ENCODE measurements at regions not wholly inside any gene's neighbourhood (a gene's known extent, or its start where the extent isn't known, plus 50 kb on each side); places are given as distances from the start of the nearest gene placed in this dataset.

DNA sequence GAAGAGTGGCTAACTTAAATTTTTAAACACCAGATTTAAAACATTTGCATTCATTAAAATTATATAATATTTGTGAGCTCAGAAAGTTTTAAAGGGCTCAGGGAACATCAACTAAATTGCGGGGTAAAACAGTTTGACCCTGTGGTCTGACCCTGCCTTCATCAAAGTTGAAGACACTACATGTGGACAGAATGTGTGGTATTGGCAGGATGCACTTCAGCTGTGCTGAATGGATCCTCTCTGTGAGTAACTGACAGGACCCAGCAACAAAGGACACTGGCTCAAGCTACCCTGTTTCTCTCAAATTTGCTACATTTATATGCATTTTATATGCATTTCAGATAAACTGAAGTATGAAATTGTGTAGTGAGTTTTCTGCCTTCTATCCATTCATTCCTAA is 288.5 kb downstream of the ZNF608 start:
- no peak for DNase-seq

DNA sequence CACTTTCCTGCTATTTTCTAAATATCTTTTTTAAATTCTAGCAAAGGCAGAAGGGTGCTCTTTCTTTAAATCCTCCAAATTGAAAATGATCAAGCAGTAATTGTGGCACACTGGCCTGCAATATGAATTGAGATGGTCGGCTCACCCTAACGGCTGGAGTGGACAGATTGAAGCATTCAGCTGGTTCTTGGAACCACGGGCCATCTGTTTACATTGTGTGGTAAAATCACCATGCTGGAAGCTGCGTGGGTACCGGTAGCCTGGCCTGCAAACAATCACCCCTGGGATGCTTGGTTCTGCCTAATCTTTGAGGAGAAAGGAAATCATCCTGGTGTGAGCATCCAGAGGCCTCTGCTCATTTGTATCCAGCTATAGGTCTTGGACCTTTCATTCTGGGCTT is 289.3 kb downstream of the ZNF608 start:
- no peak for DNase-seq

DNA sequence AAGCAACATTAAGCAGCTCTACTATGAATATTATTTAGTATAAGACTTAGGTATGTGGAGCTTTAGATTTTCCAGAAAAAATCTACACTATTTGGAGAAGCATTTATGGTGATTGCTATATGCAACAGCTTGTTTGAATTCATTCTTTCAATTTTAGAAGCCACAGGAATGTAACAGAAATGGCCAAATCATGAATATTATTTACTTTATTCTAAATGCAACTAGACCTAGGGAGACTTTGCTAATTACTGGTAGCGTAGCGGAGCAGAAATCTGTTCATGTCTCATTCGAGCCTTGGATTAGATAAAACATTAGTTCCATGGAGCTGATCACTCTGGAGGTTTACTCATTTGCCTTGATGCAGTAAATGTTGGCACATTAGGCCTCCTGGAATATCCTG is 290.2 kb downstream of the ZNF608 start:
- DNase-seq, result no peak

DNA sequence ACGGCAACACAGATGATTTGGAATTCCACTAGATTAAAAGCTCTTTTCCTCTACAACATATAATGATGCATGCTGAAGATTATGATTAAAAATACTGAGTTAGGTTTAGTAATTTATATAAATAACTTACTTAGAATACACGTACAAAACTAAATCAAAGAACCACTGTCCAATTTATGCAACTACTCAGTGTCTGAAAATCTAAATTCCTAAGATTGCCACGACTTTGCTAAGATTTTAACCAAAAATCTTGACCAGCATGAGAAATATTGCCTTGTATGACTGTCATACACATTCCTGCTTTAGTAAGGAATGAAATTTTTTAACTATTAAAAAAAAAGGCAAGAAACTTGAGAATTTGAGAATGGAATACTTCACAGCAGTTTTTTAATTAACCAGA is 292.4 kb downstream of the ZNF608 start:
- DNase-seq, result no peak

DNA sequence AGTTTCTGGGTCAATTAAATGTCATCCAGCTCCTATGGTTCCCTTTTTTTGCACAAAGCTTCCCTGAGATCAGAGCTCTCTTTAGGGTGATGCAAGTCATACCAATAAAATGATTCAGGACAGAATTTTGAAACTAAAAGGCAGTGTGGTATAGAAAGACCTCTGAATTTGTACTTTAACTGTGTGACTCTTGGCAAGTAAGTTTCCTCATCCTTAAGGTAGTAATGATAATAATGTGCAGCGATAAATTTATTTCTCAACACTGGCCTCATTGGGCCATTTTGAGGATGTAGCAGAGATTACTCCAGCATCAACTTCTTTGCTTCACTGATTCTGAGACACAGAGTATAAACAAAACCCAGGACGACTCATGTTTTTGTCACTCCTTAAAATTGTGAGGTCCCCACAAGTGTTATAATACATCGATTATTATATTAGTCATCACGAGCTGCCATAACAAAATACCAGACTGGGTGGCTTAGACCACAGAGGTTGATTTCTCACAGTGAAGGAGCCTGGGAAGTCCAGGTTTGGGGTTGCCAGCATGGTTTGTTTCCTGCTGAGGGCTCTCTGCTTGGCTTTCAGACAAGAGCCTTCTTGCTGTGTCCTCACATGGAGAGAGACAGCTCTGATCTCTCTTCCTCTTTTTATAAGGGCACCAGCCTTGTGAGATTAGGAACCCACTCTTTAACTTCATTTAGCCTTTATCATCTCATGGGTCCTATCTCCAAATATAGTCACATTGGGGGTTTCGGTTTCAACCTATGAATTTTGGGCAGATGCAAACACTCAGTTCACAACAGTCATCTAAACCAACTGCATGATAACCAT is 293.0 kb downstream of the ZNF608 start:
- peak; percentile 57 for DNase-seq

DNA sequence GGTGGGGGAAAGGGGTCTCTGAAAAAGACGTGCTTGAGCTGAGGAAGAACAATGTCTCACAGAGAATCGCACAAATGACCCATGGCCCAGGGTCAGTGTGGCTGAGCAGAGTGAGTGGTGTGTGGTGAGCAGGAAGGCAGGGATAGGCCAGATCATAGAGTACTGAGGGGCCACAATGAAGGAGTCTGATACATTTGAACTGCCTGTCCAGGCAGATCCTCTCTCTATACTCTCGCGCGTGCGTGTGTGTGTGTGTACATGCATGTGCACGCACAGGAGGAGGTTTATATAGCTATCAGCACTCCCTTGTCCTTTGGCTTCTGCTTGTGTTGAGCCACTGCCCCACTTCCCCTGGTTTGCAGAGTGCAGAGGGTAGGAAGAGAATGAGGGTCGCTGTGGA is 294.0 kb downstream of the ZNF608 start:
- no peak for DNase-seq

DNA sequence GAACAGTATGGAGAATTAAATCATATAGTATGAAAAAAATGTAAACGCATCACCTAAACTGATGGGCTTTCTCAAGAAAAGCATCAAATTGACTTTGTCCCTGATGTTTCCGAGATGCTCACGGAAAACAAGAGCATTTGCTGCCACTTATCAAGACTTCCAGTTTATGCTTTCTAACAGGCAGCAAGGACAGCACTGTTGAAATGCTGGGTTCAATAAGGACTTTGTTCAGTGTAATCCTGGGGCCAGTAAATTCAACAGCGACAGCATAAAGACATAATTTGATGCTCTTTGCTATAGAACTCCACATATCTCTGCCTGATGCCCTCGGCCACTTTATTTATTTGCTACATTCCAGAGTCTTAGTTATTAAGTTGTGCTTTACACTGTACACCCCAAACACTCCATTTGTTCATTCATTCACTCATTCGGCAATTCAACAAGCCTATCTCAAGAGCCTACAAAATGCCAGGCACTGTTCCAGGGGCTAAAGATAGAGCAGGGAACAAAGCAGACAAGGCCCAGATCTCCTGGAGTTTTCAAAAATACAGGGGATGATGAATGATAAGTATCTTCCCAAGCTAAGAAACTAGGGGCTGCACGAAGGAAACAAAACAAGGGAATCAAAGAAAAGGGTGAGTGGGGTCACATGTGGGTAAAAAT is 294.6 kb downstream of the ZNF608 start:
- DNase-seq, result no peak

DNA sequence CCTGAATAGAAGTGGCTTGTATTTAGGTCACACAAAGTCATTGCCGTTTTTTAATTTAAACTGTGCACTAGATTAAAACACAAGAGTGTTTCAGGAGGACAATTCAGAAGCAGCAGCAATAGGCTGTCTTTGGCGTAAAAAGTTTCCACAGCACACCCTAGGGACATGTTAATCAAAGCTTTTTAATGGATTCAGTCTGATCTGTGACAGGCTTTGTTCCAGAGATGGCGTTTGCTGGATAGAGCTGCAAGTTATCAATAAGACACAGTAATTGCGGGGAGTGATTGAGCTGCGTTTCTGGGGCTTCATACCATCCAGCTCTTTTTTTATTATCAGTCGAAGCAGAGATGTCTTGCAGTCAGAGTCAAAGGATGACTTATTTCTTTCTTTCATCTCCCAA is 300.3 kb downstream of the ZNF608 start:
- DNase-seq, result no peak

DNA sequence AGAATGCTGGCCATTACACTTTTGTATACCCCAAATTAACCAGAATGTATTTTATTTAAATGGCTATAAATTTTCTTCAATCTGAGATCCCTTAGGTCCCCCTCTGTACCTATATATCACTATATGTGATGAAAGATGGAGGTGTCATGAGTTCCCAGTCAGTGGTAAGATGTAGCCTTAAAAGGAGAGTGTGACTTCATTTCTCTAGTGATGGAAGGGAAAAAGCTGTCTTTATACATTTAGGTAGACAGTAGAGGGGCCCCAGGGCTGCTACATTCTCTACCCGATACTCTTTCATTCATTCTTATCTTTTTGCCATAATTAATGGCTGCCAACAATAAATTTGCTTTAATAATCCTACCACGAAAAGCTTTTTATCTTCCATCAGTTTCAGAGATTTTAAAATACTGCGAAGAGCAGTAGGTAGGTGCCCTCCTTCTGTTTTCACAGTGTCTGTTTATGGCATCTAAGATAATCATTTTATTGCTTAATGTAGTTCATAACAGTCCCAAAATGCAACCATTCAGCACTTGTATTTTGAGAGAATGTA is 301.3 kb downstream of the ZNF608 start:
- no peak for DNase-seq

DNA sequence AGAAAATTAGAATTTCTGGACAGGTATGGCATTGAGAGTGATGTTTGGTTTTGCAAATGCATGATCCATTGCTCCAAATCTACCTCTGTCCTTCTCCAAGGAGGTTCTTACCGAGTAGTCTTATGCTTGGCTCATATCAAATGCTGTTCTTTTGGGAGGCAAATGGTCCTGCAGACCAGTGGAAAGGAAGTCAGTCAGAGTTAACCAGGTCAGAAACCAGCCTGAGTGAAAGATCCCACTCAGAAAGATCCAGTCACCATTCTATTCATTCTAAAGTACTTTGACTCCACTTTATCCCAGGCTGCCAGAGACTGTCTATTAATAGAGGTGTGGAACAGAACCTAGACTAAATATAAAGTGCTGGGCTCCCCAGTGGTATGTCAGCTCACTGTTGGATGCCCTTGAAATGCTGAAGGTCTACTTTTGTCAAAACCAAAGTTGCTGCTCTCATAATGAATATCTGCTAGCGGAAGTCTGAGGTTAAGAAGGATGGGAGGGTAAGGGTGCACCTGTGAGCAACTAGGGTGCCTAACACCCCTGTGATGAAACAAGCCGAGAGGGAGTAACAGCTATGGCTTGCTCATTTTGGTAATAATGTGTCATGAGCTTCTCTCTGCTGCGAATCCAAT is 302.2 kb downstream of the ZNF608 start:
- no peak for DNase-seq

DNA sequence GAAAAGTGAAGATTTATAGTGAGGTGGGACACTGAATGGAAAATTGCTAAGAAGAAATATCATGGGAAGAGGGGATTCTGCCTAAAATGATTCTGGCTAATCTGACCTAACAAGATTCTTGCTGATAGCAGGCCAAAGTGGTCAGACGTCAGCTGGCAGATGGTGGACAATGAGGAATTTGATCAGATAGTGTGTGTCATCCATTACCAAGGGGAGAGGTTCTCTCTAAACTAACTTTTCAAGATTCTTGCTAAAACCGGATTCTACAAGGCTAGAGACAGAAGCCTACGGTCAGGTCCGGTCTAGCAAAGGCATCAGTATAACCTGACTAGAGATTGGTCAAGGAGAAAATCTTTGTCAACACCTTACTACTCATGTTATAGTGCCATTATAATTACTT is 306.0 kb downstream of the ZNF608 start:
- DNase-seq, result no peak

DNA sequence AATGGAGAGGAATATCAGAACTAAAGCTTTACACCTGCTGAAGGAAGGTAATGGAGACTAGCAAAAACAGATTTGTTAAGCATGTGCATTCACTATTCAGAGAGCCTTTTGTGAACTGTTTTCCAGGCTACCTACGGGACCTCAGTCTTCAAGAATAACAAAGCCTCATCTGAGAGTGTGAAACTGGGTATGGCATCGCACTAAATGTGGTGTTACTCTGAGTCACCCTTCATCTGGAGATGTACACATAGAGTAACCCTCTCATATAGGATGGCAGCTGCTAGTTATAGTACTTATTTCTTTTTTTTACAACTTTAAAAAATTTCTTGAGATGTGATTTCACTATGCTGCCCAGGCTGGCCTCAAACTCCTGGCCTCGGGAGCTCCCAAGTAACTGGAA is 306.8 kb downstream of the ZNF608 start:
- no peak for DNase-seq

DNA sequence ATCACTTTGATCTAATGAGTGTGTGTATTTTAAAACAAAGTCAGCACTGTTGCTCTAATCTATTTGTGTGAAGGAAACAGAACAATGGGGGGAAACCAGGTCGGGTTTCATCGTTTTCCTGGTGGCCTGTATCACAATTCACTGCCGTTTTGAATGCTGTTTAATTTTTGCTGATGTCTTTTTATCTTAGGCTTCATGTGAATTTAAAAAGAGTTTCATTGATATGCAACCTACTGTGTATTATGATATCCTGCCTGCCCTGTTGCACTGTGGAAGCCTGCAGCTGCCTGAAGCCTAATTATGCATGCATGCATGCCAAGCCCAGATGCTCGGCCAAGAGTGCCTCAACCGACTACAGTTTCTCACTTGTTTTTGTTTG is 307.5 kb downstream of the ZNF608 start:
- no peak for DNase-seq

DNA sequence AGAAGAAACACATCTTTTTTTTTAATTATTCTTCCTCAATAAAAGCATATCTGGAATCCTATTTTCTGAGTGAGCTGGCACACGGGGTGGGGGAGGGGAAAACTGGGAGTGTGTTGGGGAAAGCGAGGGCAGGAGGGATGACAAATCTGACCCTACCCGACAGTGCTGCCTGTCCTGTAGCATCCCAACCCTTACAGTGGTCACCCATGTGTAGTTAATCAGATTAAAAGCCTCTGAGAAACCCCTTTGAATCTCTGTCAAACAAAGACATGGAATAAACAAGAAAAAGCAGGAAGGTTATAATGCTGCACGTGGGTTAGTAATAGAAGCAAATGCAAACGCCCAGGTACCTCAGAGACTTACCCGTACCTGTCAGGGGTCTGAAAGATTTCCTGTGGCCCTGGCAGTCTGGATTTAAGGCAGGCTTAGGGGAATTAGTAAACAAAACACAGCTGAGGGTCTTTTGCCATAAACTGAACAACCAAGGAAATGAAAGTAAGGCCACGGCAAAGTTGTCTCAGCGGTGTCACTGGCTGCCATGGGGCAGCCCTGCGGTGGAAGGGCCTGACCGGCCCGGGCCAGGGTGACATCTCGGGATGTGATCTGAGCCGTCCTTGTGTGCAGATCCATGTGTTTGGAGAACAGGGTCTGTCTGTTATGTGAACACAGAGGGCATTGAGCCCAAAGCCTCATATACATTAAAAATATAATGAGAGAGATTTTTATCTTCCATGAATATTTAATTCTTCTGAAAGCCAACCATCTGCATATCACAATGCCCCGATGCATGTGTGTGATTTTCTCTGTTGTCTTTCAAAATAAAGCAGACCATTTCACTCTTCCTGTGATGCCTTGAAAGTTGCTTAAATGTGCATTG is 308.2 kb downstream of the ZNF608 start:
- DNase-seq, result no peak

DNA sequence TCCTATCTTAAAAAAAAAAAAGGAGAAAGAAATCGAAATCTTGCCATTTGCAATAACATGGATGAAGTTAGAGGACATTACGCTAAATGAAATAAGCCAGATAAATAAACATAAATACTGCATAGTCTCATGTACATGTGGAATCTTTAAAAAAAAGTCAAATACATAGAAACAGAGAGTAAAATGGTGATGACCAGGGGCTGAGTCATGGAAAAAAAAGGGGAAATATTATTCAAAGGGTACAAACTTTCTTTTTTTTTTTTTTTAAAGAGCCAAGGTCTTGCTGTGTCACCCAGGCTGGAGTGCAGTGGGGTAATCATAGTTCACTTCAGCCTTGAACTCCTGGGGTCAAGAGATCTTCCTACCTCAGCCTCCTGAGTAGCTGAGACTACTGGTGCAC is 310.1 kb downstream of the ZNF608 start:
- no peak for DNase-seq

DNA sequence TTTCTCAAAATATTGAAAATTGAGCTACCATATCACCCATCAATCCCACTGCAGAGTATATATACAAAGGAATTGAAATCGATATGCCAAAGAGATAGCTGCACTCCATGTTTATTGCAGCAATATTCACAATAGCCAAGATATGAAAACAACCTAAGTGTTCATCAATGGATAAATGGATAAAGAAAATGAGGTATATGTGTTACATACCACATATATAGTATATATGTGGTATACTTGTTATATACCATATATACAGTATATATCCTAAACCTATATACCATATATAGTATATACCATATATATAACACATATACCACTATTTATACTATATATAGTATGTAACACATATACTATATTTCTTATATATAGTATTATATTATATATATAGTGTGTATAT is 313.3 kb downstream of the ZNF608 start:
- no peak for DNase-seq

DNA sequence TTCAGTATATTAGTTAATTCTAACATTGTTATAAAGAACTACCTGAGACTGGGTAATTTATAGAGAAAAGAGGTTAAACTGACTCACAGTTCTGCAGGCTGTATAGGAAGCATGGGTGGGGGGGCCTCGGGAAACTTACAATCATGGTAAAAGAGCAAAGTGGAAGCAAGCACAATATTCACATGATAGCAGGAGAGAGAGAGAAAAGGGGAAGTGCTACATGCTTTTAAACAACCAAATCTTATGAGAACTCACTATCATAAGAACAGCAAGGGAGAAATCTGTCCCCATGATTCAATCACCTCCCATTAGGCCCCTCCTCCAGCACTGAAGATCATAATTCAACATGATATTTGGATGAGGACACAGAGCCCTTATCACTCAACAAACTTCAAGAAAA is 324.9 kb downstream of the ZNF608 start:
- DNase-seq, result no peak

DNA sequence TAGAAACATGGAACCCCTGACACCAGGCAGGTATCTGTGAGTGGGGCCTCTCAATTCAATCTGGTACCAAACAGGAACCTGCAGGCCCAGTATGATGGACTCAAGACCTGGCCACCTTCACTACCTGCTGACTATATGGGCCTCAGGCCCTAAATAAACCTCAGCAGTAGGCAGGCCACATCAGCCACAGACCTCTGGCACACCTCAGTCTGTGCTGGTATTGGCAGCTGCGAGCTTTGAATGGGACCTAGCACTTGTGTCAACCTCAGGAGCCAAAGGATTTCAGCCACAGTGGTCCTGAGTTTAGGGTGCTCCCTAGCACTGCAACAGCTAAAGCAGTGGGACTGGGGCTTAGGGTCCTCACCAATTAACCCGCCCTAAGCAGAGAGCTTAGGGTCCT is 325.5 kb downstream of the ZNF608 start:
- no peak for DNase-seq

DNA sequence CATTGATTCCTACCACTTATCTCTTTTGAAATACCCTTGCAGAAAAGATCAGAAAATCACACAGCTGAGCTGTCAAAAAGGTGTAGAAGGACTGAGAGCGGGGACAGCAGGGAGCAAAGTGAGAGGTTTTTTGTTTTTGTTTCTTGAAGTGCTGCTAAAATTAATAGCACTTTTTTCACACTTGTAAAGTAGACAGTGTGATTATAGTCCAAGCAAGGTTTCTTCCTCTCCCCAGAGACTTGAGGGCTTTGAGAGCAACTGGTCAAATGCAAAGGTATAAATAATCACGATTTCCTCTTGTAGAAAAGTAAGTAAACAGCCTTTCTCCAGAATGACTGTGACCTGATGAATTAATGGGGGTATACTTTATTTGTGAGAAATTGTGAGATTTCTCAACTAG is 326.9 kb downstream of the ZNF608 start:
- no peak for DNase-seq

DNA sequence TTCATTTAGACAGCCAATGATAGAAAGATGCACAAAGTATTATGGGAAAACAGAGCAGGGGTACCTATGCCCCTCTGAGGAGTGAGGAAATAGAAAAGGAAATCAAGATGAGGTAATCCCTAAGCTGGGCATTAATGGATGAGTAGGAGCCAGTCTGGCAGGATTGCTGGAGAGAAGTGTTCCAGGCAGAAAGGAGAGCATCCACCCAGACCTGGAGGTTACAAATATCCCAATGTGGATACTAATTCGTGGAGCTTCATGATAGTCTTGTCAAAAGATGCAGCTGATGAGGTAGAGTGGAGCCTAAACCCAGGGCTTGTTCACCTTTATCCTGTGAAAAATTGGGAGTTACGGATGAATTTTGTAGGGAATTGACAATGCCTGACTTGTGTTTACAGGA is 328.0 kb downstream of the ZNF608 start:
- no peak for DNase-seq

DNA sequence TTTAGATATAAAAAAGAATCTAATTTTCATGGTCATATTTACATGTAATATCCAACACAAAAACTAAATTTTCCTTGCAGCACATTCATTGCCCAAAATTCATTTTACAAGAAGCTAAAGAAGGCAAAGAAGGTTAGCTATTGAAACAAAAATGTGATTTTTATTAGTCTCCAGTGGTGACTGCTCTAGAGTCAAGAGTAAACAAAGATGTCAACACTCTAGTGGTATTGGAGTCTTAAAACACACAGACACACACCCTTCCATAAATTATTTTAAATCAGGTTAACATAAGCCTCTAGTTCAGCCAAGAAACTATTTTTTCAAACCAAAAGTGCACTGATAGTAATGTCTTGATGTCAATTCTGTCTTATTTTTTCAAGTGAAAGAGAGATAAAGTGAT is 329.2 kb downstream of the ZNF608 start:
- no peak for DNase-seq

DNA sequence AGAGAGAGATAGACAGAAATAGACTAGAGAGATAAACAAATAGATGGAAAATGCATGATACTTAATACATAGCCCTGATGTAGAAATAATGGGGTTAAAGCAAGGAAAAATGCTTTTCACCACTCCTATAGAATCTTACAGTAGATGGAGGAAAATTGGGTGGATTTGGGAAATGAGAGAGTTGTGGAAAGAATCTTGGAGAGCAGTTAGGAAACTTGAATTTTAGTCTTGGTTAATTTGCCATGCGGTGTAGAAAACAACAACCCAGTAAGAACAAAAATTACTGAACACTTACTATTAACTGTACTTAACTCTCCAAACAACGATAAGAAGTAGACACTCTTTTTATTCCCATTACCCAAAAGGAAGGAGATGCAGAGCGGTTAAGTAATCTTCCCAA is 329.8 kb downstream of the ZNF608 start:
- no peak for DNase-seq

DNA sequence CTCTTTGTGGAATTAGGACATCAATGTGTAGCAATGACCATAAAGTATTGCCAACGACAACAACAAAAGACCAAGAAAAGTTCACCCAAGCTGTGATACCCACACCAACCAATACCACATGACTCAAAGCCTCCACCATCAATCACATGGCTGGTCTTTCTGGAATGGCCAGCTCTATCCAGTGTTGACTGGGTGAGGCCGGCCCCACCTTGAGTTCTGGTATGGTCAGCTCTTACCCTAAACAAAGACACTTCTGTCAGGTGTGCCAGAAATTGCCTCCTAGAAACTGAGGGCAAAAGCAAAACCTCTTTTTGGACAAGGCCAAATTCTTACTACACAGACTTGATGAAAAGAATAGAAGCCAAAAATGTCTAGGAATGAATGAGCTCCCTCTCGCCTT is 331.5 kb downstream of the ZNF608 start:
- no peak for DNase-seq
